ENCODE measurements at regions not wholly inside any gene's neighbourhood (a gene's known extent, or its start where the extent isn't known, plus 50 kb on each side); places are given as distances from the start of the nearest gene placed in this dataset.
A peak's percentile ranks its signal among the peaks of the same experiment; 100 is the strongest.

GRCh38 chr15:100779331-100780207 is 100.1 kb upstream of the ALDH1A3 start:
- DNase-seq (ENCODE audit: extremely low spot score): peak; percentile 72
- no peak for TF ChIP-seq POLR2AphosphoS5 (IDR thresholded peaks at IDR 0.05)
- no peak for TF ChIP-seq POLR2A (IDR thresholded peaks at IDR 0.05; ENCODE audit: low read depth)
- no peak for TF ChIP-seq CTCF (IDR thresholded peaks at IDR 0.05)
- no peak for TF ChIP-seq EP300 (IDR thresholded peaks at IDR 0.05)
- intact Hi-C loops (cut with DNase I): no loop called here
- no peaks in the 10 kb centered on the region for H3K36me3 ChIP-seq
- H3K4me1 ChIP-seq: no peaks in the 10 kb centered on the region
- H3K27me3 ChIP-seq: peaks cover 0 to 20% (median 0%) of the 10 kb centered on the region in 4 donors
- 89% methylated on average over 17 of the region's 17 CpGs for WGBS
- no peak overlapping the region for H3K27ac ChIP-seq (replicated peaks in 1 of 4)
- no peaks in the 10 kb centered on the region for H3K9me3 ChIP-seq
- no peak overlapping the region for H3K4me3 ChIP-seq

GRCh38 chr15:100780208-100780800 is 99.3 kb upstream of the ALDH1A3 start:
- H3K27ac ChIP-seq (replicated peaks in 1 of 4): no peak overlapping the region
- DNase-seq (ENCODE audit: extremely low spot score): peak; percentile 53
- no peak overlapping the region for H3K4me3 ChIP-seq
- no peaks in the 10 kb centered on the region for H3K9me3 ChIP-seq
- 95% methylated on average over 13 of the region's 13 CpGs for whole genome bisulfite sequencing
- TF ChIP-seq POLR2A (IDR thresholded peaks at IDR 0.05; ENCODE audit: low read depth) (no peak), EP300 (IDR thresholded peaks at IDR 0.05) (no peak)
- H3K36me3 ChIP-seq: no peaks in the 10 kb centered on the region
- H3K27me3 ChIP-seq: peaks cover 0 to 20% (median 0%) of the 10 kb centered on the region in 4 donors
- intact Hi-C loops (cut with DNase I): no loop called here
- no peaks in the 10 kb centered on the region for H3K4me1 ChIP-seq

GRCh38 chr15:100781061-100781960 is 98.3 kb upstream of the ALDH1A3 start:
- Histone ChIP-seq H3K36me3 (no peaks in the 10 kb centered on the region), H3K27ac (replicated peaks in 1 of 4) (no peak overlapping the region), H3K4me3 (no peak overlapping the region), H3K4me1 (no peaks in the 10 kb centered on the region), H3K27me3 (peaks cover 0 to 20% (median 0%) of the 10 kb centered on the region in 4 donors), H3K9me3 (no peaks in the 10 kb centered on the region)
- TF ChIP-seq POLR2A (IDR thresholded peaks at IDR 0.05; ENCODE audit: low read depth): no peak
- TF ChIP-seq CTCF (IDR thresholded peaks at IDR 0.05): no peak
- TF ChIP-seq POLR2AphosphoS5 (IDR thresholded peaks at IDR 0.05): no peak
- no peak for TF ChIP-seq EP300 (IDR thresholded peaks at IDR 0.05)
- 94% methylated on average over 11 of the region's 11 CpGs for WGBS
- peak; percentile 80 for DNase-seq (ENCODE audit: extremely low spot score)
- intact Hi-C loops (cut with DNase I): no loop called here

- intact Hi-C loops (cut with DNase I): no loop called here
- no peak for TF ChIP-seq EP300 (IDR thresholded peaks at IDR 0.05)
- no peak for TF ChIP-seq CTCF (IDR thresholded peaks at IDR 0.05)
- no peak for TF ChIP-seq POLR2AphosphoS5 (IDR thresholded peaks at IDR 0.05)
- TF ChIP-seq POLR2A (IDR thresholded peaks at IDR 0.05; ENCODE audit: low read depth): no peak
- DNase-seq (ENCODE audit: extremely low spot score): peak; percentile 8
- WGBS: 94% methylated on average over 7 of the region's 7 CpGs
- Histone ChIP-seq H3K36me3 (no peaks in the 10 kb centered on the region), H3K9me3 (no peaks in the 10 kb centered on the region), H3K4me1 (no peaks in the 10 kb centered on the region), H3K4me3 (no peak overlapping the region), H3K27me3 (peaks cover 0 to 24% (median 0%) of the 10 kb centered on the region in 4 donors), H3K27ac (replicated peaks in 1 of 4) (no peak overlapping the region)
These were observed 97.6 kb upstream of the ALDH1A3 start for GRCh38 chr15:100781961-100782530.
